Prostate gland (tissue), 2 donors: ENCODE measurements at regions not wholly inside any gene's neighbourhood (a gene's known extent, or its start where the extent isn't known, plus 50 kb on each side); places are given as distances from the start of the nearest gene placed in this dataset.

Experiments used
- POLR2AphosphoS5 ChIP-seq: sonication (generic); formaldehyde crosslinking; IDR thresholded peaks from one replicate; pipeline ENCODE4 v1.6.1; 2017; ENCODE audit warnings: antibody characterized with exemption
- TF ChIP-seq, protein P1 (sequence below), 4 experiments: fragments of 200-600 bp in 2 of 4; fragments of 450-650 bp in 2 of 4; sonication (generic) in 2 of 4; IDR thresholded peaks; 1 replicate in 3 of 4; 2 replicates in 1 of 4; pipeline ENCODE4 v1.5.1; 2016 to 2019; ENCODE audit warnings: antibody characterized with exemption in 4 of 4, mild to moderate bottlenecking in 2 of 4, moderate library complexity in 2 of 4

DNA sequence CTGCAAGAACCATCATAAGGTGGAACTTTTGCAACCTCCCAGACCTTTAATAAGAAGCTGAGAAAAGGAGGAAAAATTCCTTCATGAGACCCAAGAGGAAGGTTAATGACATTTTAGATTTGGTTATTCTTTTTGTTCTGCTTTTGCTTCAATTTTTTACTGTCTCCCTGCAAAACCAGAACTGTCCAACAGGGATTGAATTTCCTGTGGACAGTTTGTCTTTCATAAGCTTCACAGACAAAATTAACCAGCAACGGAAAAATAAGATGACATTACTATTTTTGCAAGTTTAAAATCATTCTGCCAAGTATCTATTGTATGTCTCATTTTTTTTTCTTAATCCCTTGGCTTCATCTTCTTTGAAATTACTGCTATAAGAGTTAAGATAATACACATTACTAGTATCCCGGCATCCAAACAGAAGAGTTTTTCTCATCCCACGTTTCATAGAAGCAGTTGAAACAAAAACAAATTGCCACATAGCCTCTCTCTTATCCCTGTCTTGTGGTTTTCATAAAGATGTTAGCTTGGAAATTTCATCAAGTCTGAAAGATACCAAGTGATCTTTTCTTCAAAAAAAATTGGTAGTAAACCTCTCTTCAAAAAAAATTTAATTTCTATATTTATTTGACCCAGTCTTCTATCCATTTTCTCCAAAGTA is 465.3 kb upstream of the PTBP2 start:
- TF ChIP-seq, protein P1, sequence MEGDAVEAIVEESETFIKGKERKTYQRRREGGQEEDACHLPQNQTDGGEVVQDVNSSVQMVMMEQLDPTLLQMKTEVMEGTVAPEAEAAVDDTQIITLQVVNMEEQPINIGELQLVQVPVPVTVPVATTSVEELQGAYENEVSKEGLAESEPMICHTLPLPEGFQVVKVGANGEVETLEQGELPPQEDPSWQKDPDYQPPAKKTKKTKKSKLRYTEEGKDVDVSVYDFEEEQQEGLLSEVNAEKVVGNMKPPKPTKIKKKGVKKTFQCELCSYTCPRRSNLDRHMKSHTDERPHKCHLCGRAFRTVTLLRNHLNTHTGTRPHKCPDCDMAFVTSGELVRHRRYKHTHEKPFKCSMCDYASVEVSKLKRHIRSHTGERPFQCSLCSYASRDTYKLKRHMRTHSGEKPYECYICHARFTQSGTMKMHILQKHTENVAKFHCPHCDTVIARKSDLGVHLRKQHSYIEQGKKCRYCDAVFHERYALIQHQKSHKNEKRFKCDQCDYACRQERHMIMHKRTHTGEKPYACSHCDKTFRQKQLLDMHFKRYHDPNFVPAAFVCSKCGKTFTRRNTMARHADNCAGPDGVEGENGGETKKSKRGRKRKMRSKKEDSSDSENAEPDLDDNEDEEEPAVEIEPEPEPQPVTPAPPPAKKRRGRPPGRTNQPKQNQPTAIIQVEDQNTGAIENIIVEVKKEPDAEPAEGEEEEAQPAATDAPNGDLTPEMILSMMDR (IDR thresholded peaks at IDR 0.05): no peak
- no peak for TF ChIP-seq POLR2AphosphoS5
